ENCODE measurements at regions not wholly inside any gene's neighbourhood (a gene's known extent, or its start where the extent isn't known, plus 50 kb on each side); places are given as distances from the start of the nearest gene placed in this dataset.
"Not testable (repeated sequence)": the region's sequence is repeated elsewhere in the genome, so short reads cannot be mapped to it uniquely, and the experiment has no call there.

DNA sequence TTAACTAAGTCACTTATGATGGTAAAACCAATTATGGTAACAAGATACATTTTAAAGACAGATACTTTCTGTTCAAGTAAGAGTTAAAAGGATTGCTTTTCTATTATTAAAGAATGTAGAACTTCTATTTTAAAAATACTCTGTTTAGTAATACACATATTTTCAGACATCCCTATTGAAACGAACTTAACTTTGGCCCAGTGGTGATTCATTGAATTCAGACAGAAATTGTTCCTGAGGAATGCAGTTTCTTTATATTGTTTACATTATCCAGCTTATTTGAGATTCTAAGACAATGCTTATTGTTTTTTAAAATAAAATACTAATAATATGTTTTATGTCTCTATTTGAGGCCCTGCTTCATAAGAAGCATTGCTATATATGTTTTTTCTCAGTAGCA lies 816.4 kb downstream of the SEMA5A start (continued):
- TF ChIP-seq TEAD4 (CRISPR knock-in tag; IDR thresholded peaks at IDR 0.05) = no peak
- no peak for TF ChIP-seq SMAD4 (CRISPR knock-in tag; IDR thresholded peaks at IDR 0.05)
- no peak for TF ChIP-seq ATF6 (CRISPR knock-in tag; IDR thresholded peaks at IDR 0.05)
- TF ChIP-seq AR (CRISPR knock-in tag; IDR thresholded peaks at IDR 0.05) = no peak
- TF ChIP-seq MYBL2 (CRISPR knock-in tag; IDR thresholded peaks at IDR 0.05) = no peak
- no peak for TF ChIP-seq ZNF219 (CRISPR knock-in tag; IDR thresholded peaks at IDR 0.05; ENCODE audit: borderline replicate concordance)
- TF ChIP-seq ETV6 (CRISPR knock-in tag; IDR thresholded peaks at IDR 0.05) = no peak
- TF ChIP-seq TEAD1 (CRISPR knock-in tag; IDR thresholded peaks at IDR 0.05) = no peak
- TF ChIP-seq ZNF121 (CRISPR knock-in tag; IDR thresholded peaks at IDR 0.05) = no peak
- TF ChIP-seq MLX (CRISPR knock-in tag; IDR thresholded peaks at IDR 0.05) = no peak

DNA sequence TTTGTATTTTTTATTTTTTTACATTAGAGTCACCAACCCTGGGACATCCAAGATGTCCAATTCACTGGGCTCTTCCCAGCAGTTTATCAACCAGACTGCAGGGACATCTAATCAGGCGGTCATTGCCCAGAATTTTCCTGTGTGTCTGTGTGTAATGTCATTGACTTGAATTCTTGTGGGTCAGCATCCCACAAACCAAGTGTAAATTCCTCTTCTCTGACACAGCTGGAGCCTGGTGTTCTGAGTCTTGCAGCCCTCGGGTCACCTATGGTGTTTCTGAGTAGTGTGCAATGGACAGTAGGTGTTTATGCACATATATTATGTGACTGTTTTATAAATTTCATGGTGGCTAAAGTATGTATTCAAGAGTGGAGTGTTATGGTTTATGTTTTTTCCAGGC lies 815.7 kb downstream of the SEMA5A start:
- ATAC-seq (no peak), DNase-seq (ENCODE audit: low spot score) (no peak)
- peaks cover 27% of the 10 kb centered on the region for H3K36me3 Mint-ChIP-seq
- CTCF ChIA-PET = no interaction called here
- H3K27ac Mint-ChIP-seq = no peak overlapping the region
- POLR2A ChIA-PET = no interaction called here
- no peaks in the 10 kb centered on the region for H3K4me1 Mint-ChIP-seq
- TF ChIP-seq SMAD3 (CRISPR knock-in tag; IDR thresholded peaks at IDR 0.05; ENCODE audit: borderline replicate concordance) = no peak
- no peak for TF ChIP-seq ETV6 (CRISPR knock-in tag; IDR thresholded peaks at IDR 0.05)
- TF ChIP-seq ATF6 (CRISPR knock-in tag; IDR thresholded peaks at IDR 0.05) = no peak
- no peak for TF ChIP-seq GTF2I (CRISPR knock-in tag; conservative IDR thresholded peaks at IDR 0.05)
- no peak for TF ChIP-seq CDX4 (CRISPR knock-in tag; IDR thresholded peaks at IDR 0.05; ENCODE audit: borderline replicate concordance)
- TF ChIP-seq, protein P1, sequence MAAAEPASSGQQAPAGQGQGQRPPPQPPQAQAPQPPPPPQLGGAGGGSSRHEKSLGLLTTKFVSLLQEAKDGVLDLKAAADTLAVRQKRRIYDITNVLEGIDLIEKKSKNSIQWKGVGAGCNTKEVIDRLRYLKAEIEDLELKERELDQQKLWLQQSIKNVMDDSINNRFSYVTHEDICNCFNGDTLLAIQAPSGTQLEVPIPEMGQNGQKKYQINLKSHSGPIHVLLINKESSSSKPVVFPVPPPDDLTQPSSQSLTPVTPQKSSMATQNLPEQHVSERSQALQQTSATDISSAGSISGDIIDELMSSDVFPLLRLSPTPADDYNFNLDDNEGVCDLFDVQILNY (CRISPR knock-in tag; IDR thresholded peaks at IDR 0.05) = no peak
- TF ChIP-seq IRF1 (CRISPR knock-in tag; IDR thresholded peaks at IDR 0.05) = no peak
- H3K4me3 Mint-ChIP-seq = no peak overlapping the region
- peaks cover 42% of the 10 kb centered on the region for H3K9me3 Mint-ChIP-seq
- H3K27me3 Mint-ChIP-seq (ENCODE audit: low read depth) = no peaks in the 10 kb centered on the region; the same call in none of the 2 replicates

- H3K27ac Mint-ChIP-seq; CTCF ChIA-PET; POLR2A ChIA-PET; H3K27me3 Mint-ChIP-seq (ENCODE audit: low read depth); H3K4me3 Mint-ChIP-seq; ATAC-seq; DNase-seq (ENCODE audit: low spot score); H3K4me1 Mint-ChIP-seq: not testable (repeated sequence)
- Mint-ChIP-seq H3K36me3 (peaks cover 27% of the 10 kb centered on the region), H3K9me3 (peaks cover 42% of the 10 kb centered on the region)
Measured at GRCh38 chr5:8731110-8731509, 814.8 kb downstream of the SEMA5A start.
